ENCODE measurements at regions not wholly inside any gene's neighbourhood (a gene's known extent, or its start where the extent isn't known, plus 50 kb on each side); places are given as distances from the start of the nearest gene placed in this dataset.

- TF ChIP-seq EZH2phosphoT487 (IDR thresholded peaks at IDR 0.05; ENCODE audit: borderline replicate concordance) (no peak), CTCF (conservative IDR thresholded peaks at IDR 0.05; ENCODE audit: low read length) (no peak)
Measured at GRCh38 chr1:222950892-222951291, 136.1 kb downstream of the DISP1 start.

Measured in Loucy (cell line).